Esophagus muscularis mucosa (tissue), 4 donors: ENCODE measurements at regions not wholly inside any gene's neighbourhood (a gene's known extent, or its start where the extent isn't known, plus 50 kb on each side); places are given as distances from the start of the nearest gene placed in this dataset.

Experiments used
- DNase-seq: peaks from one replicate; pipeline ENCODE4 v3.0.0-alpha.2; 2017; ENCODE audit errors: extremely low spot score
- H3K27ac ChIP-seq, 4 donors: fragments of 200-600 bp; sonication (generic); replicated peaks in 1 of 4; 1 replicate in 3 of 4; 2 replicates in 1 of 4; pipeline ENCODE4 v1.5.1; 2016 to 2019; ENCODE audit warnings: mild to moderate bottlenecking in 1 of 4
- H3K27me3 ChIP-seq, 4 donors: fragments of 200-600 bp; sonication (generic); one replicate each; pipeline versions ENCODE4 v1.5.1 to v1.6.0; 2016 to 2019
- H3K36me3 ChIP-seq, 4 donors: fragments of 200-600 bp; sonication (generic); one replicate each; pipeline ENCODE4 v1.5.1; 2016 to 2019
- H3K4me1 ChIP-seq, 4 donors: fragments of 200-600 bp; sonication (generic); one replicate each; pipeline ENCODE4 v1.5.1; 2016 to 2019
- H3K4me3 ChIP-seq, 4 donors: fragments of 200-600 bp; sonication (generic); 1 replicate in 2 of 4; 2 replicates in 2 of 4; pipeline ENCODE4 v1.5.1; 2016 to 2019; ENCODE audit warnings: mild to moderate bottlenecking in 4 of 4, moderate library complexity in 1 of 4
- H3K9me3 ChIP-seq, 4 donors: fragments of 200-600 bp; sonication (generic); 1 replicate in 3 of 4; 2 replicates in 1 of 4; pipeline ENCODE4 v1.5.1; 2016 to 2019
- EP300 ChIP-seq: sonication (generic); formaldehyde crosslinking; IDR thresholded peaks from one replicate; pipeline ENCODE4 v1.6.1; 2017; ENCODE audit warnings: antibody characterized with exemption
- POLR2A ChIP-seq: fragments of 450-650 bp; IDR thresholded peaks from one replicate; pipeline ENCODE4 v1.6.1; 2017; ENCODE audit warnings: antibody characterized with exemption, moderate library complexity, mild to moderate bottlenecking, low read depth
- POLR2AphosphoS5 ChIP-seq, 2 donors: sonication (generic); formaldehyde crosslinking; IDR thresholded peaks; one replicate each; pipeline ENCODE4 v1.6.1; 2017; ENCODE audit warnings: antibody characterized with exemption in 2 of 2
- WGBS: methylation state at CpG from one replicate; pipeline ENCODE4 v1.1.5; 2018; 5-methylcytosine and 5-hydroxymethylcytosine counted together
- intact Hi-C: fragments of 100-400 bp; cut with DNase I; formaldehyde crosslinking; loops from one replicate; pipeline ENCODE4 v1.15.1; 2023
- TF ChIP-seq, protein P1 (sequence below), 3 experiments: fragments of 200-600 bp in 2 of 3; fragments of 450-650 bp in 1 of 3; sonication (generic) in 2 of 3; IDR thresholded peaks; one replicate each; pipeline ENCODE4 v1.5.1; 2017 to 2019; ENCODE audit warnings: antibody characterized with exemption in 3 of 3, mild to moderate bottlenecking in 2 of 3, moderate library complexity in 1 of 3

- no peak for DNase-seq
- Histone ChIP-seq H3K27me3 (no peaks in the 10 kb centered on the region), H3K4me3 (no peak overlapping the region), H3K27ac (no peak overlapping the region), H3K9me3 (no peaks in the 10 kb centered on the region), H3K36me3 (no peaks in the 10 kb centered on the region), H3K4me1 (peaks cover 0 to 33% (median 29%) of the 10 kb centered on the region in 4 donors)
- intact Hi-C loops: no loop called here
- TF ChIP-seq, protein P1, sequence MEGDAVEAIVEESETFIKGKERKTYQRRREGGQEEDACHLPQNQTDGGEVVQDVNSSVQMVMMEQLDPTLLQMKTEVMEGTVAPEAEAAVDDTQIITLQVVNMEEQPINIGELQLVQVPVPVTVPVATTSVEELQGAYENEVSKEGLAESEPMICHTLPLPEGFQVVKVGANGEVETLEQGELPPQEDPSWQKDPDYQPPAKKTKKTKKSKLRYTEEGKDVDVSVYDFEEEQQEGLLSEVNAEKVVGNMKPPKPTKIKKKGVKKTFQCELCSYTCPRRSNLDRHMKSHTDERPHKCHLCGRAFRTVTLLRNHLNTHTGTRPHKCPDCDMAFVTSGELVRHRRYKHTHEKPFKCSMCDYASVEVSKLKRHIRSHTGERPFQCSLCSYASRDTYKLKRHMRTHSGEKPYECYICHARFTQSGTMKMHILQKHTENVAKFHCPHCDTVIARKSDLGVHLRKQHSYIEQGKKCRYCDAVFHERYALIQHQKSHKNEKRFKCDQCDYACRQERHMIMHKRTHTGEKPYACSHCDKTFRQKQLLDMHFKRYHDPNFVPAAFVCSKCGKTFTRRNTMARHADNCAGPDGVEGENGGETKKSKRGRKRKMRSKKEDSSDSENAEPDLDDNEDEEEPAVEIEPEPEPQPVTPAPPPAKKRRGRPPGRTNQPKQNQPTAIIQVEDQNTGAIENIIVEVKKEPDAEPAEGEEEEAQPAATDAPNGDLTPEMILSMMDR (IDR thresholded peaks at IDR 0.05): no peak
- no peak for TF ChIP-seq EP300
- TF ChIP-seq POLR2AphosphoS5 (IDR thresholded peaks at IDR 0.05): no peak
- no peak for TF ChIP-seq POLR2A
- 85% methylated on average over 13 of the region's 13 CpGs for WGBS
These were observed 445.4 kb downstream of the ZNF608 start for GRCh38 chr5:124300815-124301621.

DNA sequence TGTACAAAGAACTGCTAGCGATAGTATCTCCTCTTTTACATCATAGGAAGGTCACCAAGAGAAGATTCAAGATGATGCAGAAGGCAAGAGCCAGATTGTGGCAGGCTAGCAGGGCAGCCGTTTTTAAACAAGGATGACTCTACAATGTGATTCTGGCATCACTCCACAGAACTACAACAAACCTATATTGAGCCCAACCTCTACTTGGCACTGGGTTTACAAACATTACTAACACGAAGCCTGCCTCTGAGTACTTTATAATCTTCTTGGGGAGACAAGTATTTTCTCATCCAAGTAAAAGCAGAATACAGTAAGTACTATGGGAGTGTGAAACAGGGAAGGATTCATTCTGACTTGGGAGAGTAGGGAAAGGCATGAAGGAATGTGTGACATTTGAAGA, 448.6 kb downstream of the ZNF608 start:
- Histone ChIP-seq H3K36me3 (no peaks in the 10 kb centered on the region), H3K4me1 (peaks cover 0 to 23% (median 18%) of the 10 kb centered on the region in 4 donors), H3K9me3 (no peaks in the 10 kb centered on the region), H3K27ac (no peak overlapping the region), H3K4me3 (no peak overlapping the region), H3K27me3 (no peaks in the 10 kb centered on the region)
- no peak for DNase-seq
- 30% methylated on average over 3 of the region's 3 CpGs for WGBS
- intact Hi-C loops: no loop called here
- TF ChIP-seq EP300 (no peak), POLR2AphosphoS5 (IDR thresholded peaks at IDR 0.05) (no peak), POLR2A (no peak)
- TF ChIP-seq, protein P1 (IDR thresholded peaks at IDR 0.05): no peak

GRCh38 chr5:124292322-124292855, 454.1 kb downstream of the ZNF608 start:
- intact Hi-C loops: no loop called here
- TF ChIP-seq, protein P1 (IDR thresholded peaks at IDR 0.05): no peak
- TF ChIP-seq POLR2AphosphoS5 (IDR thresholded peaks at IDR 0.05) (no peak), EP300 (no peak), POLR2A (no peak)
- DNase-seq: no peak
- Histone ChIP-seq H3K4me1 (peaks cover 12 to 22% (median 21%) of the 10 kb centered on the region in 4 donors), H3K4me3 (no peak overlapping the region), H3K9me3 (no peaks in the 10 kb centered on the region), H3K27ac (no peak overlapping the region), H3K27me3 (no peaks in the 10 kb centered on the region), H3K36me3 (no peaks in the 10 kb centered on the region)
- WGBS: 97% methylated on average over 7 of the region's 7 CpGs

GRCh38 chr5:124289641-124290311, 456.7 kb downstream of the ZNF608 start:
- Histone ChIP-seq H3K4me1 (peaks cover 12 to 33% (median 27%) of the 10 kb centered on the region in 4 donors), H3K9me3 (no peaks in the 10 kb centered on the region), H3K4me3 (no peak overlapping the region), H3K27me3 (no peaks in the 10 kb centered on the region), H3K27ac (peak overlapping the region; percentile 11 to 45 (median 32)), H3K36me3 (no peaks in the 10 kb centered on the region)
- peak in 1 of 2 donors; percentile 37 for TF ChIP-seq POLR2AphosphoS5 (IDR thresholded peaks at IDR 0.05)
- TF ChIP-seq POLR2A: no peak
- TF ChIP-seq, protein P1 (IDR thresholded peaks at IDR 0.05): peak in 1 of 3 experiments; percentile 6
- TF ChIP-seq EP300: no peak
- 46% methylated on average over 2 of the region's 2 CpGs for WGBS
- peak; percentile 64 for DNase-seq
- intact Hi-C loops: no loop called here
